ENCODE measurements at regions not wholly inside any gene's neighbourhood (a gene's known extent, or its start where the extent isn't known, plus 50 kb on each side); places are given as distances from the start of the nearest gene placed in this dataset.

DNA sequence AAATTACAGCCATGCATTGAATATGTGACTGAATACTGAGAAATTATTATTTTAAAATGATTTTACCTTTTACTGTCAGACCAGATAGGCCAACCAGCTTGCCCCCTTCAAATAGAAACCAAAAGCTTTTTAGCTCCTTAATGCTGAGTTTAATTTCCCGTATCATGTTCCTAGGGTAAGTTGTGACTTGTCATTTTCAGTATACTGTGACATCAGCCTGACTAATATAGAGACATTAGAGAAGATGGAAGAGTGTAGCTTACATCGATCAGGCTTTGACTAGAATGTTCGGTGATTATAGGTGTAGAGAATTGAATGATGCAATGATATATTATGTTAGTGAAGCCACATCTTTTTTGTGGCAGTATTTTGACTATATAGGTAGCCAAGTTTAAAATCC lies 50.6 kb upstream of the ZEB2 start:
- TF ChIP-seq CTCF (IDR thresholded peaks at IDR 0.05) (no peak), EZH2 (IDR thresholded peaks at IDR 0.05; ENCODE audit: borderline replicate concordance, insufficient read depth, low read depth, low read length, poor library complexity, severe bottlenecking) (no peak)
